ENCODE measurements at regions not wholly inside any gene's neighbourhood (a gene's known extent, or its start where the extent isn't known, plus 50 kb on each side); places are given as distances from the start of the nearest gene placed in this dataset.

DNA sequence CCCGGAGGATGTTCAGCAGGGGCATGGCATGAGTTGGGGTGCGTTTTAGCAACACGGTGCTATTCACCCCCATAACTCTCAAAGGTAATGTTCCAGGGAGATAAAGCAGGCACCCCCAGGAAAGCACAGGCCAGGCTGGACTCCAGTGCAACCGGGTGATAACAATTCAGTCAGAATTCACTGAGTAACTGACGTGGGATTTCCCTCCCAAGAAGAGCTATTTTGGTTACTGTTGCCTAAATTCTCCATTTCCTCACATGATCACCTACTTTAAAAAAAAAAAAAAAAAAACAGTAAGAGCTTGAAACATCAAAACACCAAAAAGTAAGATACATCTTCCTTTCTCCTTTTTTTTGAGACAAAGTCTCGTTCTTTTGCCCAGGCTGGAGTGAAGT is 137.6 kb upstream of the WWC1 start:
- no peak overlapping the region for H3K4me3 ChIP-seq
- DNase-seq: no peak
- no peak overlapping the region for H3K27ac ChIP-seq
- peaks cover 0 to 4% (median 0%) of the 10 kb centered on the region in 7 donors for H3K27me3 ChIP-seq (replicated peaks in 1 of 7)
- no peaks in the 10 kb centered on the region for H3K36me3 ChIP-seq
- intact Hi-C loops (cut with DNase I; ENCODE audit: low total_unique reads): no loop called here
- 67 to 83% (median 79%) methylated on average over 6 of the region's 6 CpGs for WGBS, 5 donors
- TF ChIP-seq POLR2AphosphoS5 (IDR thresholded peaks at IDR 0.05) (no peak), POLR2A (IDR thresholded peaks at IDR 0.05) (no peak)
- TF ChIP-seq, protein P1, sequence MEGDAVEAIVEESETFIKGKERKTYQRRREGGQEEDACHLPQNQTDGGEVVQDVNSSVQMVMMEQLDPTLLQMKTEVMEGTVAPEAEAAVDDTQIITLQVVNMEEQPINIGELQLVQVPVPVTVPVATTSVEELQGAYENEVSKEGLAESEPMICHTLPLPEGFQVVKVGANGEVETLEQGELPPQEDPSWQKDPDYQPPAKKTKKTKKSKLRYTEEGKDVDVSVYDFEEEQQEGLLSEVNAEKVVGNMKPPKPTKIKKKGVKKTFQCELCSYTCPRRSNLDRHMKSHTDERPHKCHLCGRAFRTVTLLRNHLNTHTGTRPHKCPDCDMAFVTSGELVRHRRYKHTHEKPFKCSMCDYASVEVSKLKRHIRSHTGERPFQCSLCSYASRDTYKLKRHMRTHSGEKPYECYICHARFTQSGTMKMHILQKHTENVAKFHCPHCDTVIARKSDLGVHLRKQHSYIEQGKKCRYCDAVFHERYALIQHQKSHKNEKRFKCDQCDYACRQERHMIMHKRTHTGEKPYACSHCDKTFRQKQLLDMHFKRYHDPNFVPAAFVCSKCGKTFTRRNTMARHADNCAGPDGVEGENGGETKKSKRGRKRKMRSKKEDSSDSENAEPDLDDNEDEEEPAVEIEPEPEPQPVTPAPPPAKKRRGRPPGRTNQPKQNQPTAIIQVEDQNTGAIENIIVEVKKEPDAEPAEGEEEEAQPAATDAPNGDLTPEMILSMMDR (IDR thresholded peaks at IDR 0.05 in 8 of 11, conservative IDR thresholded peaks at IDR 0.05 in 3 of 11): no peak
- no peaks in the 10 kb centered on the region for H3K9me3 ChIP-seq
- H3K4me1 ChIP-seq: no peaks in the 10 kb centered on the region

DNA sequence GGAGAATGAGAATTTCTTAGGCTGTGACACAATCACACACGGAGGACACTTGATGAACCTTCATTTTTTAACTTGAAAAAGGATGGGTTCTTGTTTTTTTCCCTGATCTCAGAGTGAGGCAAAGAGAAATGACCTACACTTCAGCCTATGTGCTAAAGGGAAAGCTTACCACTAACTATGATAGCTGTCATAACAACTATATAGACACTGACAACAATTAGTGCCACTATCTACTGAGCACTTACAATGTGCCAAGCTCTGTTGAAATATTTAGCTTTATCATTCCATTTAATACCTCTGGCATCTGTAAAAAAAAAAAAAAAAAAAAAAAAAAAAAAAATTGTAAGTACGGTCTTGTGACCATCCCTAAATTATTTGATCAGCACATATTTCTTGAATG is 135.9 kb upstream of the WWC1 start:
- intact Hi-C loops (cut with DNase I; ENCODE audit: low total_unique reads): no loop called here
- DNase-seq: no peak
- Histone ChIP-seq H3K4me3 (no peak overlapping the region), H3K36me3 (no peaks in the 10 kb centered on the region), H3K27me3 (replicated peaks in 1 of 7) (peaks cover 0 to 4% (median 0%) of the 10 kb centered on the region in 7 donors), H3K27ac (no peak overlapping the region), H3K9me3 (no peaks in the 10 kb centered on the region), H3K4me1 (no peaks in the 10 kb centered on the region)
- 65 to 84% (median 71%) methylated on average over 2 of the region's 2 CpGs for WGBS, 5 donors
- no peak for TF ChIP-seq POLR2A (IDR thresholded peaks at IDR 0.05)
- TF ChIP-seq POLR2AphosphoS5 (IDR thresholded peaks at IDR 0.05): no peak
- TF ChIP-seq, protein P1 (IDR thresholded peaks at IDR 0.05 in 8 of 11, conservative IDR thresholded peaks at IDR 0.05 in 3 of 11): no peak

DNA sequence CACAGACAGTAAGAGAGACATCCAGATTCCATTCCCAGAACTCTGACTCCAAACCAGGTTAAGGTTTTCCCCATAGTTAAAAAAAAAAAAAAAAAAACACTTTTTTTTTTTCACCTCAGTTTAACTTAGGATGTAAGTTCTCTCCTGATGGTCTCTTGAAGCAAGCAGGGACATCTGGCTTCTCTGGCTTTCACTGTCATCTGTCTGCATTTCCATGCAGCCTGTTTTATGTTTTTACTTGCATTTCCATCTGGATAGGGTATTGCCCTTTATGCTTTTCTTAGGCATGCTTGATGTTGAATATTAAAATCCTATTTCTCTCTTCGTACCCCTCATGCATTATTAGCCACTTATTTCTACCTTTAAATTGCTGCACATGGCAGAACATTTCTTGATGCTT is 135.3 kb upstream of the WWC1 start:
- TF ChIP-seq POLR2A (IDR thresholded peaks at IDR 0.05): no peak
- TF ChIP-seq POLR2AphosphoS5 (IDR thresholded peaks at IDR 0.05): no peak
- TF ChIP-seq, protein P1 (IDR thresholded peaks at IDR 0.05 in 8 of 11, conservative IDR thresholded peaks at IDR 0.05 in 3 of 11): no peak
- intact Hi-C loops (cut with DNase I; ENCODE audit: low total_unique reads): no loop called here
- H3K36me3 ChIP-seq: no peaks in the 10 kb centered on the region
- H3K27me3 ChIP-seq (replicated peaks in 1 of 7): peaks cover 0 to 4% (median 0%) of the 10 kb centered on the region in 7 donors
- DNase-seq: no peak
- no peak overlapping the region for H3K27ac ChIP-seq
- no peak overlapping the region for H3K4me3 ChIP-seq
- no peaks in the 10 kb centered on the region for H3K9me3 ChIP-seq
- H3K4me1 ChIP-seq: no peaks in the 10 kb centered on the region
- WGBS, 5 donors: 61 to 86% (median 77%) methylated on average over 1 of the region's 1 CpG

DNA sequence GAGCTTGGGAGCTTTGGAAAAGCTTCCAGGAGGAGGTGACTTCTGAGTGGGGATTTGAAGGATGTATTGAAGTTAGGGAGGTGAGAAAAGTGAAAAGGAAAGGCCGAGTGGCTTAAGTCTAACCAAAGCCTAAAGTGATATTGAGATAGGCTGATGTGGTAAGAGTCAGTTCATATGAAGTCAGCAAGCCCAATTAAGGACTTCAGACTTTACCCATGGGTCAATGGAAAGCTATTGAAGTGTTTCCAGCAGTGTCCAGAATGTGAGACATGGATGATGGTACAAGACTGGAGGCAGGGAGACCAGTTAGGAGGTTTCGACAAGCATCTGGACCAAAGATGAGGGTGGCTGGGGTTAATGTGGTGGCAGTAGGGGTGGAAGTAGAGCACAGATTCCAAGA is 134.3 kb upstream of the WWC1 start:
- H3K9me3 ChIP-seq: no peaks in the 10 kb centered on the region
- intact Hi-C loops (cut with DNase I; ENCODE audit: low total_unique reads): no loop called here
- TF ChIP-seq, protein P1 (IDR thresholded peaks at IDR 0.05 in 8 of 11, conservative IDR thresholded peaks at IDR 0.05 in 3 of 11): no peak
- TF ChIP-seq POLR2AphosphoS5 (IDR thresholded peaks at IDR 0.05): no peak
- no peak for TF ChIP-seq POLR2A (IDR thresholded peaks at IDR 0.05)
- H3K27ac ChIP-seq: no peak overlapping the region
- no peak overlapping the region for H3K4me3 ChIP-seq
- WGBS, 5 donors: 82 to 90% (median 85%) methylated on average over 2 of the region's 2 CpGs
- no peaks in the 10 kb centered on the region for H3K4me1 ChIP-seq
- H3K36me3 ChIP-seq: no peaks in the 10 kb centered on the region
- peaks cover 0 to 4% (median 0%) of the 10 kb centered on the region in 7 donors for H3K27me3 ChIP-seq (replicated peaks in 1 of 7)
- no peak for DNase-seq
